Fibroblast of skin of right biceps (primary cell): ENCODE measurements at regions not wholly inside any gene's neighbourhood (a gene's known extent, or its start where the extent isn't known, plus 50 kb on each side); places are given as distances from the start of the nearest gene placed in this dataset.
A peak's percentile ranks its signal among the peaks of the same experiment; 100 is the strongest.

Source experiments
- DNase-seq: peaks from one replicate; pipeline ENCODE4 v3.0.0-alpha.2; 2013

- no peak for DNase-seq
These were observed 266.4 kb upstream of the RPL38 start for GRCh38 chr17:73936908-73937627.

GRCh38 chr17:73938706-73939105 lies 264.8 kb upstream of the RPL38 start:
- DNase-seq = no peak

GRCh38 chr17:73939806-73940205 lies 263.7 kb upstream of the RPL38 start:
- DNase-seq = no peak

- DNase-seq = no peak
These were observed 263.0 kb upstream of the RPL38 start for GRCh38 chr17:73940511-73940910.

GRCh38 chr17:73941919-73942530 lies 261.5 kb upstream of the RPL38 start:
- no peak for DNase-seq

GRCh38 chr17:73942703-73943415 lies 260.6 kb upstream of the RPL38 start:
- DNase-seq = no peak

GRCh38 chr17:73943416-73944110 lies 259.9 kb upstream of the RPL38 start:
- DNase-seq = no peak

- DNase-seq = no peak
These were observed 259.1 kb upstream of the RPL38 start for GRCh38 chr17:73944366-73944765.

- DNase-seq = no peak
These were observed 256.1 kb upstream of the RPL38 start for GRCh38 chr17:73947281-73947965.

- no peak for DNase-seq
These were observed 255.5 kb upstream of the RPL38 start for GRCh38 chr17:73947966-73948355.

- DNase-seq = no peak
These were observed 253.4 kb upstream of the RPL38 start for GRCh38 chr17:73949903-73950592.

- DNase-seq = no peak
These were observed 252.9 kb upstream of the RPL38 start for GRCh38 chr17:73950593-73950914.

GRCh38 chr17:73952082-73952479 lies 251.4 kb upstream of the RPL38 start:
- DNase-seq = peak; percentile 44

- peak; percentile 22 for DNase-seq
These were observed 250.8 kb upstream of the RPL38 start for GRCh38 chr17:73952480-73953205.

GRCh38 chr17:73953206-73954033 lies 250.1 kb upstream of the RPL38 start:
- DNase-seq = no peak

- no peak for DNase-seq
These were observed 248.5 kb upstream of the RPL38 start for GRCh38 chr17:73954951-73955350.

GRCh38 chr17:73955616-73956015 lies 247.9 kb upstream of the RPL38 start:
- DNase-seq = no peak

- no peak for DNase-seq
These were observed 247.3 kb upstream of the RPL38 start for GRCh38 chr17:73956169-73956568.

GRCh38 chr17:73956595-73957465 lies 246.6 kb upstream of the RPL38 start:
- peak; percentile 29 for DNase-seq

- no peak for DNase-seq
These were observed 245.9 kb upstream of the RPL38 start for GRCh38 chr17:73957564-73957963.
